SW480 (cell line): ENCODE measurements at regions not wholly inside any gene's neighbourhood (a gene's known extent, or its start where the extent isn't known, plus 50 kb on each side); places are given as distances from the start of the nearest gene placed in this dataset.
A peak's percentile ranks its signal among the peaks of the same experiment; 100 is the strongest.

Experiments used
- DNase-seq: peaks from one replicate; pipeline ENCODE4 v3.0.0-alpha.2; 2016; ENCODE audit warnings: low spot score

GRCh38 chr21:35895598-35895997, 164.7 kb downstream of the SETD4 start:
- DNase-seq, result no peak

- DNase-seq, result no peak
These were observed 167.2 kb downstream of the SETD4 start for GRCh38 chr21:35893156-35893555.

- DNase-seq, result no peak
These were observed 173.4 kb downstream of the SETD4 start for GRCh38 chr21:35886887-35887286.

- DNase-seq, result no peak
These were observed 174.3 kb downstream of the SETD4 start for GRCh38 chr21:35885942-35886541.

GRCh38 chr21:35882791-35883240, 177.5 kb downstream of the SETD4 start:
- peak; percentile 32 for DNase-seq

- DNase-seq, result no peak
These were observed 186.9 kb downstream of the SETD4 start for GRCh38 chr21:35873441-35873840.

GRCh38 chr21:35871906-35872305, 188.4 kb downstream of the SETD4 start:
- no peak for DNase-seq

GRCh38 chr21:35868869-35869223, 191.5 kb downstream of the SETD4 start:
- DNase-seq, result no peak

- no peak for DNase-seq
These were observed 192.1 kb downstream of the SETD4 start for GRCh38 chr21:35868005-35868868.

GRCh38 chr21:35864039-35864438, 196.3 kb downstream of the SETD4 start:
- no peak for DNase-seq

GRCh38 chr21:35862969-35863368, 197.4 kb downstream of the SETD4 start:
- DNase-seq, result no peak

GRCh38 chr21:35861661-35862060, 198.7 kb downstream of the SETD4 start:
- DNase-seq, result peak; percentile 15

GRCh38 chr21:35860189-35860869, 200.0 kb downstream of the SETD4 start:
- DNase-seq, result no peak

GRCh38 chr21:35859677-35860076, 200.6 kb downstream of the SETD4 start:
- no peak for DNase-seq

GRCh38 chr21:35857095-35857494, 203.2 kb downstream of the SETD4 start:
- no peak for DNase-seq

- no peak for DNase-seq
These were observed 204.8 kb downstream of the SETD4 start for GRCh38 chr21:35855484-35855883.

- no peak for DNase-seq
These were observed 206.0 kb downstream of the SETD4 start for GRCh38 chr21:35854281-35854680.

GRCh38 chr21:35853321-35854239, 206.7 kb downstream of the SETD4 start:
- no peak for DNase-seq

GRCh38 chr21:35852820-35853219, 207.5 kb downstream of the SETD4 start:
- DNase-seq, result no peak

- no peak for DNase-seq
These were observed 209.7 kb downstream of the SETD4 start for GRCh38 chr21:35850542-35851103.

GRCh38 chr21:35850029-35850428, 210.3 kb downstream of the SETD4 start:
- no peak for DNase-seq

- no peak for DNase-seq
These were observed 211.2 kb downstream of the SETD4 start for GRCh38 chr21:35849144-35849543.
